ENCODE measurements at regions not wholly inside any gene's neighbourhood (a gene's known extent, or its start where the extent isn't known, plus 50 kb on each side); places are given as distances from the start of the nearest gene placed in this dataset.

GRCh38 chr13:56347014-56347413 lies 793.7 kb upstream of the PRR20A start:
- H3F3A ChIP-seq (ENCODE audit: insufficient read depth, low read length, poor library complexity, severe bottlenecking) = no peaks in the 10 kb centered on the region
- no peak overlapping the region for H3K4me2 ChIP-seq (ENCODE audit: low read length)
- H3K27me3 ChIP-seq (ENCODE audit: insufficient read depth, low read depth, low read length) = no peaks in the 10 kb centered on the region

GRCh38 chr13:56349866-56350265 lies 790.9 kb upstream of the PRR20A start:
- H3K79me2 ChIP-seq (replicated peaks; ENCODE audit: insufficient read depth, low read length) = no peaks in the 10 kb centered on the region
- H3K9ac ChIP-seq (ENCODE audit: low read length) = no peak overlapping the region
- no peaks in the 10 kb centered on the region for H3F3A ChIP-seq (ENCODE audit: insufficient read depth, low read length, poor library complexity, severe bottlenecking)
- no peaks in the 10 kb centered on the region for H3K9me3 ChIP-seq (ENCODE audit: low read length)
- no peaks in the 10 kb centered on the region for H3K36me3 ChIP-seq (ENCODE audit: insufficient read depth, low read length)
- no peak overlapping the region for H3K4me3 ChIP-seq (ENCODE audit: low read length)
- H3K27me3 ChIP-seq (ENCODE audit: insufficient read depth, low read depth, low read length) = no peaks in the 10 kb centered on the region
- no peaks in the 10 kb centered on the region for H4K20me1 ChIP-seq (ENCODE audit: insufficient read depth)
- no peak for TF ChIP-seq CTCF (IDR thresholded peaks at IDR 0.05; ENCODE audit: poor library complexity, severe bottlenecking)
- no peak for TF ChIP-seq EP300 (conservative IDR thresholded peaks at IDR 0.05; ENCODE audit: poor library complexity, severe bottlenecking)
- no peak for TF ChIP-seq POLR2AphosphoS5 (IDR thresholded peaks at IDR 0.05)
- TF ChIP-seq EZH2 (IDR thresholded peaks at IDR 0.05; ENCODE audit: borderline replicate concordance, insufficient read depth, low read length, poor library complexity, severe bottlenecking) = no peak
- TF ChIP-seq MXI1 (conservative IDR thresholded peaks at IDR 0.05; ENCODE audit: poor library complexity, severe bottlenecking) = no peak
- TF ChIP-seq TAF1 (IDR thresholded peaks at IDR 0.05; ENCODE audit: low read depth) = no peak
- no peak for TF ChIP-seq REST (IDR thresholded peaks at IDR 0.05; ENCODE audit: borderline replicate concordance)
- H3K27ac ChIP-seq (ENCODE audit: low read length) = no peak overlapping the region
- no peak overlapping the region for H3K4me2 ChIP-seq (ENCODE audit: low read length)
- no peak overlapping the region for H2AFZ ChIP-seq (ENCODE audit: low read depth, low read length)
- no peaks in the 10 kb centered on the region for H3K9me2 ChIP-seq (ENCODE audit: insufficient read depth, low read length)

More at GRCh38 chr13:56347014-56347413, 793.7 kb upstream of the PRR20A start:
- Histone ChIP-seq H3K4me3 (ENCODE audit: low read length) (no peak overlapping the region), H3K36me3 (ENCODE audit: insufficient read depth, low read length) (no peaks in the 10 kb centered on the region), H3K9ac (ENCODE audit: low read length) (no peak overlapping the region), H4K20me1 (ENCODE audit: insufficient read depth) (no peaks in the 10 kb centered on the region), H3K79me2 (replicated peaks; ENCODE audit: insufficient read depth, low read length) (no peaks in the 10 kb centered on the region), H3K9me2 (ENCODE audit: insufficient read depth, low read length) (no peaks in the 10 kb centered on the region), H3K9me3 (ENCODE audit: low read length) (no peaks in the 10 kb centered on the region), H3K27ac (ENCODE audit: low read length) (no peak overlapping the region), H2AFZ (ENCODE audit: low read depth, low read length) (no peak overlapping the region)
- TF ChIP-seq MXI1 (conservative IDR thresholded peaks at IDR 0.05; ENCODE audit: poor library complexity, severe bottlenecking) (no peak), RAD21 (conservative IDR thresholded peaks at IDR 0.05) (no peak)

GRCh38 chr13:56351041-56351440 lies 789.7 kb upstream of the PRR20A start:
- no peaks in the 10 kb centered on the region for H3F3A ChIP-seq (ENCODE audit: insufficient read depth, low read length, poor library complexity, severe bottlenecking)
- no peaks in the 10 kb centered on the region for H4K20me1 ChIP-seq (ENCODE audit: insufficient read depth)
- TF ChIP-seq RAD21 (conservative IDR thresholded peaks at IDR 0.05) (no peak), TAF1 (IDR thresholded peaks at IDR 0.05; ENCODE audit: low read depth) (no peak), CTCF (IDR thresholded peaks at IDR 0.05; ENCODE audit: poor library complexity, severe bottlenecking) (no peak), MXI1 (conservative IDR thresholded peaks at IDR 0.05; ENCODE audit: poor library complexity, severe bottlenecking) (no peak), EP300 (conservative IDR thresholded peaks at IDR 0.05; ENCODE audit: poor library complexity, severe bottlenecking) (no peak)
- no peaks in the 10 kb centered on the region for H3K9me3 ChIP-seq (ENCODE audit: low read length)
- no peak overlapping the region for H3K9ac ChIP-seq (ENCODE audit: low read length)
- no peak overlapping the region for H2AFZ ChIP-seq (ENCODE audit: low read depth, low read length)
- H3K79me2 ChIP-seq (replicated peaks; ENCODE audit: insufficient read depth, low read length) = no peaks in the 10 kb centered on the region
- no peaks in the 10 kb centered on the region for H3K27me3 ChIP-seq (ENCODE audit: insufficient read depth, low read depth, low read length)
- no peak overlapping the region for H3K4me3 ChIP-seq (ENCODE audit: low read length)
- H3K27ac ChIP-seq (ENCODE audit: low read length) = no peak overlapping the region
- no peaks in the 10 kb centered on the region for H3K9me2 ChIP-seq (ENCODE audit: insufficient read depth, low read length)
- H3K4me2 ChIP-seq (ENCODE audit: low read length) = no peak overlapping the region
- no peaks in the 10 kb centered on the region for H3K36me3 ChIP-seq (ENCODE audit: insufficient read depth, low read length)
